Femur (tissue), 1 donor: ENCODE measurements at regions not wholly inside any gene's neighbourhood (a gene's known extent, or its start where the extent isn't known, plus 50 kb on each side); places are given as distances from the start of the nearest gene placed in this dataset.

Experiments used
- DNase-seq: peaks from one replicate; pipeline ENCODE4 v3.0.0-alpha.2; 2017

DNA sequence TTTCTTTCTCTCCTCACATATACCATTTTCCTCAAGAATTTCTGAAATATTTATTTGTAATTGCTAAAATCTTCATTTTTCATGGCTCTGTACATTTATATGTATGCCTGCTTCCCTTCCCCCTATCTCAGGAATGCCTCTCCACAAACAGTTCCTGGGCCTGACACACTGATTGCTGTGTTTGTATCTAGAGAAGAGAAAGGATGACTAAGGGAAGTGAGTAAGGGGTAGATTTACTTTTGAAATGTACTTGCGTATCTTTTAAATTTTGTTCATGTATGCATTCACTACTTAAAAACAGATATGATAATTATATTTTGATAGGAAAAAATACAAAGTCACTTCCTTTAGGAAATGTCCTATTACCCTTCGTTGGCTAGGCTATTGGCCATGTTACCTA is 790.8 kb downstream of the PCDH18 start:
- DNase-seq: no peak

DNA sequence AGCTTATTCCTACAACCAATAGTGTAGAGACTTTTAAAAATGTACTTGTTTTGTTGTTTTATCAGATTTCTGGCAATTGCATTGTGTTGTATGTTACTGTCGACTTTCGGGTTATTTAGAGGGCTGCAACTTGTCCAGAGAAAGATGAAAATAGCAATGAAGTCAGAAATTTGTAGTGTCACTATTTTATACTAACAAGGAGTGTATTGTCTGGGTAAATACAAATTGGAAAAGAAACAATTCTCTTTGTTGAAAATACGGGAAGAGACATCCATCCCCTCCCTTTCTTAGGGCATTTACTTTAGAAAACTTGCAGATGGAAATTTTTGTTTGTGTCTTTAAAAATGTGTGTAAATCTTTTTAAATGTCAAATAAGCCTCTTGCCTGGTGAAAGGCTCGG is 792.0 kb downstream of the PCDH18 start:
- no peak for DNase-seq

GRCh38 chr4:136737066-136737465 is 795.2 kb downstream of the PCDH18 start:
- DNase-seq: no peak

DNA sequence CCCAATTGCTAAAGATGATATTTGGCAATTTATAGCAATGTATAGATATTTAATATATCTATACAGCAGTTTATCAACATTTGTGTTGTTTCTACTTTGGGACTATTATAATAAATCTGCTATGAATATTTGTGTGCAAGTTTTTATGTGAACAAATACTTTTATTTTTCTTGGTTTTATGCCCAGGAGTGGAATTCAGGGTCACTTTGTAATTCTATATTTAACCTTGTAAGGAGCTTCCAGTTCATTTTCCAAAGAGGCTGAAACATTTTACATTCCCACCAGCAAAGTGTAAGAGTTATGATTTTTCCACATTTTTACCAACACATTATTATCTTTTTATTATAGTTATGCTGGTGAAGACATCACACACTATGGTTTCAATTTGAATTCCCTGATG is 801.3 kb downstream of the PCDH18 start:
- DNase-seq: no peak

DNA sequence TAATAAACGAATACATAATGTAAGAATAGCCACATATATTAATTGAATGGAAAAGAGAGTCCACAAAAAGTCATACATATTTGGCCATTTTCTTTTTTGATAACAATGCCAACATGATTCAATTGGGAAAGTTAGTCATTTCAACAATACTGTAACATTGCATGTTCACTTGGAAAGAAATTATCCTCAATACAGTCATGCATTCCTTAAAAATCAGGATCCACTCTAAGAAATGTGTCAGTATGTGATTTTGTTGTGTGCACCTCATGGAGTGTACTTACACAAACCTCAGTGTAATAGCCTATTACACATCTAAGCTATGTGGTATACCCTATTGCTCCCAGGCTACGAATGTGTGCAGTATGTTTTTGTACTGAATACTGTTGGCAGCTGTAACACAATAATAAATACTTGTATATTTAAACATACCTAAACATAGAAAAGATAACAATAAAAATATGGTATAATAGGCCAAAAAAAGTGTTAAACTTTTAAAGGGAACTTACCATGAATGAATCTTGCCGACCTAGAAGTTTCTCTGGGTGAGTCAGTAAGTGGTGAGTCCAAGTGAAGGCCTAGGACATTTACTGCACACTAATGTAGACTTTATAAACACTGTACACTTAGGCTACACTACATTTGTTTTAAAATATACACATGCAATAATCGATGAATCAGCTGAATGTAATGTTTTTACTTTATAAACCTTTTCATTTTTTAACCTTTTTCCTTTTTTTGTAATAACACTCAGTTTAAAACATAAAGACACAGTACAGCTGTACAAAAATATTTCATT is 806.8 kb downstream of the PCDH18 start:
- DNase-seq: no peak

GRCh38 chr4:136713140-136713539 is 819.2 kb downstream of the PCDH18 start:
- no peak for DNase-seq

DNA sequence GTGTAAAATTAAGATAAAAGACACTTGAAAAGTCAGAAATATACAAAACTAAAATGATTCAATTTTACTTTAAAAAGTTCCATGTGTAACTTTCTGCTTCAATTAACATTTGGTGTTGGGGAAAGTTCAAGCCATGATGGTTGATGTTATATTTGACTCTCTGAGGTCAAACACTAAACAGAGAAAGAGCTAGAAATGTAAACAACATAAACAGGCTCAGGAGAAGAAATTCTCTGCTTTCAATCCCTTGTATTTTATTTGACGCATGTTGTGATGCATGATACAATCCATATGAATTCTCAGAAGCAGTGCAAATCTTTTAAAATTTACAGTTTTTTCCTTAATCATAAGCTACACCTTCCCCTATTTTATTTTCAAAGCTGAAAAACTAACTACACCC is 822.4 kb downstream of the PCDH18 start:
- DNase-seq: no peak

DNA sequence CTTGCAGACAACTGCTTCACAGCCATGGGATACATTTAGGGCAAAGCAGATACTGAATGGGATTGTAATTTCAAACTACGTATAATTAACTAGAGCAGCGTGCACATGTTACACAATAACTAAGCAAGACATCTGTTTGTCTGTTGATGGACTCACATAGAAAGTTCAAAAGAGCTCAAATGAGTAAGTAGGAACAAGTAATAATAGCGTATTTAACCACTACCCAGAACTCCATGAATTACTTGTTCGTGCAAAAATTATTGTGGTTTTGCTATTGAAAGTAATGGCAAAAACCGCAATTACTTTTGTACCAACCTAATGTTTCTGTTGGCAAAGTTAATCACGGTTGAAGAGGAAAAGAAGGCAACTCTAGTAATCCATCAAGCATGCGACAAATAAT is 825.4 kb downstream of the PCDH18 start:
- DNase-seq: no peak

DNA sequence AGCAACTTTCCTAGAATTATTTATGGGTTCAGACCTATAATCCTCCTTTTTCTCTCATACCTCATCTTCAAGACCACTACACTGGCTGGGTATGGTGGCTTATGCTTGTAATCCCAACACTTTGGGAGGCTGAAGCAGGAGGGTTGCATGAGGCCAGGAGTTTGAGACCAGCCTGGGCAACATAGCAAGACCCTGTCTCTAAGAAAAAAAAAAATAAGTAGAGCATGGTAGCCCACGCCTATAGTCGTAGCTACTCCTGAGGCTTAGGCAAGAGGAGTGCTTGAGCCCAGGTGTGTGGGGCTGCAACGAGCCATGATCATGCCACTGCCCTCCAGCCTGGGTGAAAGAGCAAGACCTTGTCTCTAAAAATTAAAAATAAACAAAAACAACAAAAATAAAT is 832.4 kb downstream of the PCDH18 start:
- DNase-seq: no peak

DNA sequence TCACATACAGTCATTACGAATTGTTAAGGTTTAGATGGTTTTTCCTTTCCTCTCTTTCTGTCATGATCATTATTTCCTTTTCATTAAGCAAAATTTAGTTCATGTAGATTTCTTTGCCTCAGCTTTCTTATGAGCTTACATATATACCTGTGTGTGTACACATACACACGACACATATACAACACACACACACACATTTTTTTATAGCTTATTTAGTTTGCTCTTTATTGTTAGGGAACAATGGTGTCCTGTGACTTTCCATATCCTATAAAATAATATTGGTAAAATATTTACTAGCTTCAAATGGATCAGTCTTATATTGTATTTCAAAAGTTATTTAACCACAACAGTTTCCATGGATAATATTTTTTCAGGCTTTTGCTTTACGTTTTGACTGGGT is 840.7 kb downstream of the PCDH18 start:
- no peak for DNase-seq

GRCh38 chr4:136690360-136690759 is 841.9 kb downstream of the PCDH18 start:
- no peak for DNase-seq

GRCh38 chr4:136687596-136687995 is 844.7 kb downstream of the PCDH18 start:
- DNase-seq: no peak

- no peak for DNase-seq
Observed at GRCh38 chr4:136687118-136687517, 845.2 kb downstream of the PCDH18 start.

DNA sequence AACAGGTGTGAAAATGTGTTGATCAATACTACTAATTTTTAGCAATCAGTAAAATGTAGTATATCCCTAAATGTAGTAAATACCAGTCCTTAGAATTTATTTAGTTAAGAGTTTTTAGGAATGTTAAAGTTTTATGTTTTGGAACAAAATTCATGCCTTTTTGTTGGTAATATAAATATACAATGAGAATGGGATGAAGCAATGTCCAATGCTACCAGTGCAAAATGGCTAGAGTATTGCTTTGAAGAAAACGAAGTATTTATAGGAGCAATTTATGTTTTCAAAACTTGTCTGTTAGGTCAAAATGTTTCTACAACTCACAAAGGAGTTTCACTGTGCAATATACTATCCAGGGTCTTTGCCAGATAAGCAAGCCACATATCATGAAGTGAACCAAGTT is 851.5 kb downstream of the PCDH18 start:
- no peak for DNase-seq

GRCh38 chr4:136680271-136680670 is 852.0 kb downstream of the PCDH18 start:
- DNase-seq: no peak

DNA sequence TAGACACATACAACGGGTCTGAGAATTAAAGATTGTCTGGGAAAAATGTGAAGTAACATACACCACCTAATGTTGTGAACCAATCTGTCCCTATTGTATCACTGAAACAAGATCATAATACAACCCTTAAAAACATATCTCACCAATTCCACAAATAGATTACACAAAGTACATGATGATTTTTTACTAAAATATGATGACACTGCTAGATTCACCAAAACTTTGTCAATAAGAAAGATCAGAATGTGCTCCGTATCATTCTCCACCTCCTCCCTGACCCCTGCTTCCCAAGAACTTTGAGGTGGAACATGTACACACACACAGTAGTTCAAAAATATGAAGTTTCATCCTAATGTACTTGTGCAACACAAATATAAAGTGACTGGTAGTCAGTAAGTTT is 862.0 kb downstream of the PCDH18 start:
- no peak for DNase-seq

GRCh38 chr4:136664988-136665387 is 867.3 kb downstream of the PCDH18 start:
- DNase-seq: no peak

- DNase-seq: no peak
Observed at GRCh38 chr4:136662539-136662938, 869.8 kb downstream of the PCDH18 start.

DNA sequence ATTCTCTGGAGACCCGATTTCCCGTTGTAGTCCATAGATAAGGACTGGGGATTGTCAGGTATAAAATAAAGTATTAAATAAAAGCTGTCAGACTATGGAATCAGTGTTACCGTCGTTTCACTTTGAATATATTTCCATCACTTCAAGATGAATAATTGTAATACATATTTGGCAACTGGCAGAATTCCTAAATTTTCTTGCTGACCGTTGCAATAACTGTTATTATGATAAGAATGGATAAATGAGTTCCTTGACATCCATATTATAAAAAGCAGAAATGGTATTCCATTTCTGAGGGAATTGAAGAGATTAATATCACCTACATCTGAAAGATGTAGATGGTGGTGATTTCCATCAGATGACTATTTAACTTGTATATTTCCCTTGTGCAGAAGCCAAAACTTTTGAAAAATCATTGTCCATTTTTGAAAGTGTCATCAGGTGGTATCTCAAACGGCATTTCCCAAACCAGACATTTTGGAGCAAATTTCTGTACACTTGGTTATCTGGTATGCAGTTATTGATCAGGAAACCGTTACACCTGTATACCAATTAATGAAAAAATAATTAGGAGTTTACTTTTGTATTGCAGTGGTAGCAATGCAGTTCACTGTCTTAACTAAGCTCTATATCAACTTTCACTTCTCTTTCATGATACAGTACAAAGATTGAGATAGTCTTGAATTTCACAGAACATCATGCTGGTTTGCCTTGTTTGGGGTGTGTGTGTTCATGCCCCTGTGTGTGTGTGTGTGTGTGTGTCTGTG is 878.5 kb downstream of the PCDH18 start:
- no peak for DNase-seq

GRCh38 chr4:136651932-136652331 is 880.4 kb downstream of the PCDH18 start:
- DNase-seq: no peak

GRCh38 chr4:136651278-136651667 is 881.0 kb downstream of the PCDH18 start:
- no peak for DNase-seq

DNA sequence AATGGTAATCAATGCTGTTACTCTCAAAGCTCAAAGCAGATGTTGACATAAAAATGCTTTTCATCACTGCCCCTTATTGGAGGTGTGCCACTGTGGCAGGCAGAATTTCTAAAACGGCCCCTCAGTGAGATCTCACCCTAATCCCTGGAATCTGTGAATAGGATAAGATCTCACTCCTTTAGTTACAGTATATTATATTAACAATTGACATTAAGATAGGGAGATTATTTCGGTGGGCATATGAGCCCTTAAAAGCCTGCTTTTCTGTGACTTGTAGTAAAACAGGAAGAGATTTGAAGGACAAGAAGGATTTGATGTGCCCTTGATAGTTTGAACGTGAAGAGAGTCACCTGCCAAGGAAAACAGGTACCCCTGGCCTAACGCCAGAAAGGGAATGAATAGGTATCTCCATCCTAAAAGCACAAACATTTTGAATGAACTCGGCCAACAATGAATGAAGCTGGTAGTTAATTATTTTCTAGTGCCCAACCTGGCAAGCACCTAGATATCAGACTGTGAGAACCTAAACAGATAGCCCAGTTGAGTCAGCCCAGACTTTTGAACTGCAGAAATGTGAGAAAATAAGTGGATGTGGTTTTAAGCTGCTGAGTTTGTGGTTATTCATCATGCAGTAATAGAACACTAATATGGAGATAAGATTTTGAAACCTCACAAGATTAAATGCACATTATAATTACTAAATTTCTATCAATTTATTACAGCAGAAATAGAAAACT is 881.6 kb downstream of the PCDH18 start:
- DNase-seq: no peak

DNA sequence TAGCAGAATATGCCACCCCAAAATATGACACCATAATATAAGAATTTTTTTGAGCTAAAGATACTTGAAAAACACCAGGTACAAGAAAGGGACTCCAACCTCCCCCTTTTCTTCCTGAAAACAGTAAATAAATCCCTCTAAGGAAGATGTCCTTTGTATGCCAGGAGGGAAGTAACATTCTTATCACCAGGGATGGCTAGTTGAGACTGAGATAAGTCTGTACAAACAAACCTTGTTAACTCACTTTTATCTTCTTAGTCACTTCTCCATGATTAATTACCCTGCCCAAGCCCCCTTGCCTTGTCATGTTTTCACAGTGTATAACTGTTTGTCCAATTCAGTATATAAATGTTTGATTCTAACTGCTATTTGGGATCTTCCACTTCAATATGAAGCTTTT is 888.0 kb downstream of the PCDH18 start:
- DNase-seq: no peak

DNA sequence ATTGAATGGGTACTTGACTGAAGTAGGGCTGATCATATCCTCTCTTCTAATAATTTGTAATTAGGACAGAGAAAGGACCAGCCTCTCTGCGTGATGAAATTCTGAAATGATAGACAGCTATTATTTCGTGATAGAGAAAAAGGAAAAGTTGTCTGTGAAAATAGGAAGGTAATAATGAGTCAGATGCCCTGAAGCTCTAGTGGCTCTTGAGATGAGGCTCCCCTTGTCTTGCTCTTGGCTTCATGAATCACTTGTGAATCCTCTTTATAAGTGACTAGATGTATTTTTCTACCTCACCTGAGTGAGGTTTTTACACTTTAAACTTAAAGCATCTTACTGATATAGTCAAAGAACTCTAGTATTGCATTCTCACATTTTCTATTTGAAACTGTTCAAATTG is 888.9 kb downstream of the PCDH18 start:
- no peak for DNase-seq
